HepG2 (cell line): ENCODE measurements at regions not wholly inside any gene's neighbourhood (a gene's known extent, or its start where the extent isn't known, plus 50 kb on each side); places are given as distances from the start of the nearest gene placed in this dataset.

Source experiments
- ATF2 ChIP-seq: sonication (generic); formaldehyde crosslinking; IDR thresholded peaks from 2 replicates; pipeline ENCODE4 v1.4.0; 2020; ENCODE audit warnings: missing genetic modification reagents
- ATM ChIP-seq: fragments of 450-650 bp; IDR thresholded peaks from 2 replicates; pipeline ENCODE4 v1.7.1; 2017; ENCODE audit warnings: mild to moderate bottlenecking, borderline replicate concordance
- BCL3 ChIP-seq: sonication (generic); formaldehyde crosslinking; IDR thresholded peaks from 2 replicates; pipeline ENCODE4 v1.5.1; 2020; ENCODE audit warnings: mild to moderate bottlenecking, missing genetic modification reagents, moderate library complexity
- CBX2 ChIP-seq, 2 experiments: fragments of 200-600 bp in 1 of 2; sonication (generic); formaldehyde crosslinking in 1 of 2; IDR thresholded peaks; 2 replicates each; pipeline versions ENCODE4 v1.7.0 to v1.8.1; 2018 to 2022; ENCODE audit warnings: low read depth in 2 of 2, low read length in 1 of 2, mild to moderate bottlenecking in 1 of 2, missing genetic modification reagents in 1 of 2
- CCDC6 ChIP-seq: sonication (generic); formaldehyde crosslinking; IDR thresholded peaks from 2 replicates; pipeline ENCODE4 v1.8.1; 2022; ENCODE audit warnings: mild to moderate bottlenecking, missing genetic modification reagents, moderate library complexity
- CSRNP1 ChIP-seq: sonication (generic); formaldehyde crosslinking; IDR thresholded peaks from 2 replicates; pipeline ENCODE4 v1.8.1; 2023; ENCODE audit warnings: mild to moderate bottlenecking, missing genetic modification reagents
- FOXA1 ChIP-seq, 2 experiments: fragments of 450-650 bp in 1 of 2; sonication (generic) in 1 of 2; formaldehyde crosslinking in 1 of 2; IDR thresholded peaks; 2 replicates each; pipeline versions ENCODE4 v1.4.0 to v1.6.1; 2016 to 2020; ENCODE audit warnings: missing genetic modification reagents in 1 of 2
- HINFP ChIP-seq: sonication (generic); formaldehyde crosslinking; IDR thresholded peaks from 2 replicates; pipeline ENCODE4 v1.4.0; 2020; ENCODE audit warnings: low read depth, mild to moderate bottlenecking, missing genetic modification reagents
- MBNL3 ChIP-seq: fragments of 250-450 bp; sonication (Bioruptor Pico); conservative IDR thresholded peaks from 2 replicates; pipeline ENCODE4 v1.8.0; 2022; ENCODE audit warnings: mild to moderate bottlenecking, inconsistent platforms
- MLX ChIP-seq: IDR thresholded peaks from 2 replicates; pipeline ENCODE4 v1.6.1; 2016
- SP4 ChIP-seq: sonication (generic); formaldehyde crosslinking; IDR thresholded peaks from 2 replicates; pipeline ENCODE4 v1.8.1; 2023; ENCODE audit warnings: mild to moderate bottlenecking, missing genetic modification reagents
- TMF1 ChIP-seq: sonication (generic); formaldehyde crosslinking; IDR thresholded peaks from 2 replicates; pipeline ENCODE4 v1.8.1; 2022; ENCODE audit warnings: low read depth, missing genetic modification reagents
- TRAFD1 ChIP-seq: sonication (generic); formaldehyde crosslinking; IDR thresholded peaks from 2 replicates; pipeline ENCODE4 v1.5.1; 2020; ENCODE audit warnings: missing genetic modification reagents, mild to moderate bottlenecking, borderline replicate concordance
- YEATS2 ChIP-seq: sonication (generic); formaldehyde crosslinking; IDR thresholded peaks from 2 replicates; pipeline ENCODE4 v1.4.0; 2020; ENCODE audit warnings: missing genetic modification reagents, borderline replicate concordance
- ZFX ChIP-seq: sonication (generic); formaldehyde crosslinking; IDR thresholded peaks from 2 replicates; pipeline ENCODE4 v1.4.0; 2020; ENCODE audit warnings: mild to moderate bottlenecking, low read depth, missing genetic modification reagents, moderate library complexity
- ZNF180 ChIP-seq: sonication (generic); formaldehyde crosslinking; IDR thresholded peaks from 2 replicates; pipeline ENCODE4 v1.4.0; 2020; ENCODE audit warnings: low read depth, missing genetic modification reagents, borderline replicate concordance
- ZNF441 ChIP-seq: sonication (generic); formaldehyde crosslinking; IDR thresholded peaks from 2 replicates; pipeline ENCODE4 v1.7.0; 2021; ENCODE audit warnings: missing genetic modification reagents, borderline replicate concordance
- ZNF562 ChIP-seq: sonication (generic); formaldehyde crosslinking; IDR thresholded peaks from 2 replicates; pipeline ENCODE4 v1.8.0; 2022; ENCODE audit warnings: missing genetic modification reagents, borderline replicate concordance
- ZNF570 ChIP-seq: sonication (generic); formaldehyde crosslinking; IDR thresholded peaks from 2 replicates; pipeline ENCODE4 v1.4.0; 2020; ENCODE audit warnings: mild to moderate bottlenecking, missing genetic modification reagents, borderline replicate concordance
- ZNF788 ChIP-seq: sonication (generic); formaldehyde crosslinking; IDR thresholded peaks from 2 replicates; pipeline ENCODE4 v1.5.0; 2020; ENCODE audit warnings: mild to moderate bottlenecking, missing genetic modification reagents, borderline replicate concordance
- ZNF839 ChIP-seq: sonication (generic); formaldehyde crosslinking; IDR thresholded peaks from 2 replicates; pipeline ENCODE4 v1.4.0; 2020; ENCODE audit warnings: missing genetic modification reagents, mild to moderate bottlenecking, borderline replicate concordance

GRCh38 chr21:17436626-17437111 lies 76.2 kb upstream of the CXADR start (continued):
- TF ChIP-seq HINFP (no peak), YEATS2 (CRISPR knock-in tag) (no peak), ZNF562 (CRISPR knock-in tag) (no peak), ZNF441 (CRISPR knock-in tag) (no peak), TMF1 (no peak), CCDC6 (no peak), ATM (no peak), ATF2 (CRISPR knock-in tag) (no peak), TRAFD1 (CRISPR knock-in tag) (no peak), MBNL3 (CRISPR knock-in tag) (no peak), CSRNP1 (CRISPR knock-in tag) (no peak), ZNF180 (CRISPR knock-in tag) (no peak), ZNF839 (CRISPR knock-in tag) (no peak), CBX2 (IDR thresholded peaks at IDR 0.05; ENCODE audit: low read depth, low read length) (no peak), CBX2 (CRISPR knock-in tag; IDR thresholded peaks at IDR 0.05; ENCODE audit: low read depth) (no peak), ZFX (no peak), ZNF788 (CRISPR knock-in tag) (no peak), SP4 (CRISPR knock-in tag) (no peak), FOXA1 (IDR thresholded peaks at IDR 0.05) (no peak), FOXA1 (CRISPR knock-in tag; IDR thresholded peaks at IDR 0.05) (0 out of 2 replicates have a peak, but pooled peaks have one; percentile 22), ZNF570 (CRISPR knock-in tag) (no peak), MLX (CRISPR knock-in tag) (no peak), BCL3 (CRISPR knock-in tag) (no peak)
